ENCODE measurements at regions not wholly inside any gene's neighbourhood (a gene's known extent, or its start where the extent isn't known, plus 50 kb on each side); places are given as distances from the start of the nearest gene placed in this dataset.

- TF ChIP-seq, protein P1, sequence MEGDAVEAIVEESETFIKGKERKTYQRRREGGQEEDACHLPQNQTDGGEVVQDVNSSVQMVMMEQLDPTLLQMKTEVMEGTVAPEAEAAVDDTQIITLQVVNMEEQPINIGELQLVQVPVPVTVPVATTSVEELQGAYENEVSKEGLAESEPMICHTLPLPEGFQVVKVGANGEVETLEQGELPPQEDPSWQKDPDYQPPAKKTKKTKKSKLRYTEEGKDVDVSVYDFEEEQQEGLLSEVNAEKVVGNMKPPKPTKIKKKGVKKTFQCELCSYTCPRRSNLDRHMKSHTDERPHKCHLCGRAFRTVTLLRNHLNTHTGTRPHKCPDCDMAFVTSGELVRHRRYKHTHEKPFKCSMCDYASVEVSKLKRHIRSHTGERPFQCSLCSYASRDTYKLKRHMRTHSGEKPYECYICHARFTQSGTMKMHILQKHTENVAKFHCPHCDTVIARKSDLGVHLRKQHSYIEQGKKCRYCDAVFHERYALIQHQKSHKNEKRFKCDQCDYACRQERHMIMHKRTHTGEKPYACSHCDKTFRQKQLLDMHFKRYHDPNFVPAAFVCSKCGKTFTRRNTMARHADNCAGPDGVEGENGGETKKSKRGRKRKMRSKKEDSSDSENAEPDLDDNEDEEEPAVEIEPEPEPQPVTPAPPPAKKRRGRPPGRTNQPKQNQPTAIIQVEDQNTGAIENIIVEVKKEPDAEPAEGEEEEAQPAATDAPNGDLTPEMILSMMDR (conservative IDR thresholded peaks at IDR 0.05), result no peak
- TF ChIP-seq ZFX (IDR thresholded peaks at IDR 0.05), result no peak
Observed at GRCh38 chr15:59885832-59886231, 118.3 kb upstream of the FOXB1 start.
